ENCODE measurements at regions not wholly inside any gene's neighbourhood (a gene's known extent, or its start where the extent isn't known, plus 50 kb on each side); places are given as distances from the start of the nearest gene placed in this dataset.

GRCh38 chr4:152175586-152175985, 360.3 kb downstream of the FBXW7 start:
- TF ChIP-seq FOXA1 (IDR thresholded peaks at IDR 0.05) (no peak), L3MBTL2 (conservative IDR thresholded peaks at IDR 0.05) (no peak), ELF4 (IDR thresholded peaks at IDR 0.05) (no peak), PKNOX1 (IDR thresholded peaks at IDR 0.05) (no peak), LEF1 (IDR thresholded peaks at IDR 0.05; ENCODE audit: borderline replicate concordance) (no peak), ZNF384 (IDR thresholded peaks at IDR 0.05) (no peak), NFRKB (IDR thresholded peaks at IDR 0.05) (no peak), ARNT (IDR thresholded peaks at IDR 0.05) (no peak)
- CTCF ChIA-PET, result no interaction called here
- no peak for DNase-seq (ENCODE audit: extremely low spot score)
- POLR2A ChIA-PET, result no interaction called here

GRCh38 chr4:152172146-152172545, 363.7 kb downstream of the FBXW7 start:
- ChIA-PET POLR2A (no interaction called here), CTCF (interaction anchor here (0.8 kb wide), 1 partner anchor 12 kb away, joined by 3 read pairs; no protein-coding TSS in a partner anchor)
- no peak for DNase-seq (ENCODE audit: extremely low spot score)
- TF ChIP-seq PKNOX1 (IDR thresholded peaks at IDR 0.05) (no peak), ELF4 (IDR thresholded peaks at IDR 0.05) (no peak), SUZ12 (IDR thresholded peaks at IDR 0.05) (no peak), SP1 (IDR thresholded peaks at IDR 0.05) (no peak), HDGF (IDR thresholded peaks at IDR 0.05; ENCODE audit: borderline replicate concordance) (no peak), CTBP1 (IDR thresholded peaks at IDR 0.05; ENCODE audit: borderline replicate concordance) (no peak), L3MBTL2 (conservative IDR thresholded peaks at IDR 0.05) (no peak), TARDBP (IDR thresholded peaks at IDR 0.05) (no peak), ZNF384 (IDR thresholded peaks at IDR 0.05) (no peak), FOXA1 (IDR thresholded peaks at IDR 0.05) (no peak), FOXM1 (IDR thresholded peaks at IDR 0.05; ENCODE audit: borderline replicate concordance) (no peak), NFRKB (IDR thresholded peaks at IDR 0.05) (no peak), LEF1 (IDR thresholded peaks at IDR 0.05; ENCODE audit: borderline replicate concordance) (no peak), BHLHE40 (IDR thresholded peaks at IDR 0.05; ENCODE audit: borderline replicate concordance) (no peak), FOXK2 (IDR thresholded peaks at IDR 0.05) (no peak), ARNT (IDR thresholded peaks at IDR 0.05) (no peak)

DNA sequence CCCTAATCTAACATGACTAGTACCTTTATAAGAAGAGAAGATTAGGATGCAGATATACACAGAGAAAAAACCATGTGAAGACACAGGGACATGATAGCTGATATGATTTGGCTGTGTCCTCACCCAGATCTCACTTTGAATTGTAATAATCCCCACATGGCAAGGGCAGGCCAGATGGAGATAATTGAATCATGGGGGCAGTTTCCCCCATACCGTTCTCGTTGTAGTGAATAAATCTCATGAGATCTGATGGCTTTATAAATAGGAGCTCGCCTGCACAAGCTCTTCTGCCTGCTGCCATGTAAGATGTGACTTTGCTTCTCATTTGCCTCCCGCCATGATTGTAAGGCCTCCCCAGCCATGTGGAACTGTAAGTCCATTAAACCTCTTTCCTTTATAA, 364.3 kb downstream of the FBXW7 start:
- ChIA-PET POLR2A (no interaction called here), CTCF (interaction anchor here (0.8 kb wide), 1 partner anchor 12 kb away, joined by 3 read pairs; no protein-coding TSS in a partner anchor)
- TF ChIP-seq BHLHE40 (IDR thresholded peaks at IDR 0.05; ENCODE audit: borderline replicate concordance), result no peak
- TF ChIP-seq HDGF (IDR thresholded peaks at IDR 0.05; ENCODE audit: borderline replicate concordance), result no peak
- no peak for TF ChIP-seq FOXK2 (IDR thresholded peaks at IDR 0.05)
- no peak for TF ChIP-seq TARDBP (IDR thresholded peaks at IDR 0.05)
- TF ChIP-seq PKNOX1 (IDR thresholded peaks at IDR 0.05), result no peak
- TF ChIP-seq LEF1 (IDR thresholded peaks at IDR 0.05; ENCODE audit: borderline replicate concordance), result no peak
- no peak for TF ChIP-seq FOXM1 (IDR thresholded peaks at IDR 0.05; ENCODE audit: borderline replicate concordance)
- no peak for TF ChIP-seq SUZ12 (IDR thresholded peaks at IDR 0.05)
- TF ChIP-seq ZNF384 (IDR thresholded peaks at IDR 0.05), result no peak
- TF ChIP-seq SP1 (IDR thresholded peaks at IDR 0.05), result no peak
- no peak for TF ChIP-seq ARNT (IDR thresholded peaks at IDR 0.05)
- no peak for TF ChIP-seq CTBP1 (IDR thresholded peaks at IDR 0.05; ENCODE audit: borderline replicate concordance)
- TF ChIP-seq L3MBTL2 (conservative IDR thresholded peaks at IDR 0.05), result no peak
- TF ChIP-seq ELF4 (IDR thresholded peaks at IDR 0.05), result no peak
- TF ChIP-seq FOXA1 (IDR thresholded peaks at IDR 0.05), result no peak
- no peak for TF ChIP-seq NFRKB (IDR thresholded peaks at IDR 0.05)
- DNase-seq (ENCODE audit: extremely low spot score), result no peak

- DNase-seq (ENCODE audit: extremely low spot score), result no peak
- ChIA-PET CTCF (interaction anchor here (0.6 kb wide), 1 partner anchor 122 kb away, joined by 3 read pairs; no protein-coding TSS in a partner anchor), POLR2A (interaction anchor here (1.1 kb wide), 1 partner anchor 9 kb away, joined by 3 read pairs; no protein-coding TSS in a partner anchor)
- TF ChIP-seq ELF4 (IDR thresholded peaks at IDR 0.05), result no peak
- no peak for TF ChIP-seq ARNT (IDR thresholded peaks at IDR 0.05)
- TF ChIP-seq TARDBP (IDR thresholded peaks at IDR 0.05), result no peak
- no peak for TF ChIP-seq L3MBTL2 (conservative IDR thresholded peaks at IDR 0.05)
- no peak for TF ChIP-seq HDGF (IDR thresholded peaks at IDR 0.05; ENCODE audit: borderline replicate concordance)
- TF ChIP-seq PKNOX1 (IDR thresholded peaks at IDR 0.05), result no peak
- no peak for TF ChIP-seq FOXK2 (IDR thresholded peaks at IDR 0.05)
- TF ChIP-seq BHLHE40 (IDR thresholded peaks at IDR 0.05; ENCODE audit: borderline replicate concordance), result no peak
- no peak for TF ChIP-seq FOXA1 (IDR thresholded peaks at IDR 0.05)
- no peak for TF ChIP-seq ZNF384 (IDR thresholded peaks at IDR 0.05)
These were observed 366.2 kb downstream of the FBXW7 start for GRCh38 chr4:152169683-152170082.

DNA sequence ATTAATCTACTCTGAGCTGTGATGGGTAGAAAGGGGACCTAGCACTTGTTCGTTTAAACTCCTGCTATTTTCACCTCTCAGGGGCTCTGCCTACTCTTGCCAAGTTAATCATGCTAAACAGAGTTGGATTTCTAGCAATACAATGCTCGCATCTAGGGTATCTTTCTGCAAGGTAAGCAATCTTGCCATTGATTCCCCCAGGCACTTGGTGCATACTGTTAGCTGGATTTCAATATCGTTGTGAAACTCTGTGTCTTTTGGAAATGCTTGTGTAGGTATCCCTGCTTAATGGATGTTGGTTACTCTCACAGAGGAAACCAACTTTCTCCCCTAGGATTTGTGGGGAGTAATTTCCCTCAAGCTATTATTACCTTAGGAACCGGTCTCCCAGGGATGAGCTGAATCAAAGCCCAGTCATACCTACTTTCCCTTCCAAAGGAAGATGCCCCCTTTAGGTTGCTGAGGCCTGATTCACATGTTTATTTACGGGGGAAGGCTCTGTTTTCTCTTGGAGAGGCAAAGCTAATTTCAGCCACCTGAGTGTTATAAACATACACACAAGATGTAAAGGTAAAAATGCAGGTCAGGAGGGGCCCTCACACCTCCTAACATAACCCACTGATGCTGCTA, 366.8 kb downstream of the FBXW7 start:
- DNase-seq (ENCODE audit: extremely low spot score), result no peak
- ChIA-PET CTCF (no interaction called here), POLR2A (no interaction called here)
- no peak for TF ChIP-seq ELF4 (IDR thresholded peaks at IDR 0.05)
- TF ChIP-seq LEF1 (IDR thresholded peaks at IDR 0.05; ENCODE audit: borderline replicate concordance), result no peak
- no peak for TF ChIP-seq SUZ12 (IDR thresholded peaks at IDR 0.05)
- no peak for TF ChIP-seq BHLHE40 (IDR thresholded peaks at IDR 0.05; ENCODE audit: borderline replicate concordance)
- no peak for TF ChIP-seq TARDBP (IDR thresholded peaks at IDR 0.05)
- no peak for TF ChIP-seq HDGF (IDR thresholded peaks at IDR 0.05; ENCODE audit: borderline replicate concordance)
- no peak for TF ChIP-seq PKNOX1 (IDR thresholded peaks at IDR 0.05)
- no peak for TF ChIP-seq FOXK2 (IDR thresholded peaks at IDR 0.05)
